ENCODE measurements at regions not wholly inside any gene's neighbourhood (a gene's known extent, or its start where the extent isn't known, plus 50 kb on each side); places are given as distances from the start of the nearest gene placed in this dataset.

DNA sequence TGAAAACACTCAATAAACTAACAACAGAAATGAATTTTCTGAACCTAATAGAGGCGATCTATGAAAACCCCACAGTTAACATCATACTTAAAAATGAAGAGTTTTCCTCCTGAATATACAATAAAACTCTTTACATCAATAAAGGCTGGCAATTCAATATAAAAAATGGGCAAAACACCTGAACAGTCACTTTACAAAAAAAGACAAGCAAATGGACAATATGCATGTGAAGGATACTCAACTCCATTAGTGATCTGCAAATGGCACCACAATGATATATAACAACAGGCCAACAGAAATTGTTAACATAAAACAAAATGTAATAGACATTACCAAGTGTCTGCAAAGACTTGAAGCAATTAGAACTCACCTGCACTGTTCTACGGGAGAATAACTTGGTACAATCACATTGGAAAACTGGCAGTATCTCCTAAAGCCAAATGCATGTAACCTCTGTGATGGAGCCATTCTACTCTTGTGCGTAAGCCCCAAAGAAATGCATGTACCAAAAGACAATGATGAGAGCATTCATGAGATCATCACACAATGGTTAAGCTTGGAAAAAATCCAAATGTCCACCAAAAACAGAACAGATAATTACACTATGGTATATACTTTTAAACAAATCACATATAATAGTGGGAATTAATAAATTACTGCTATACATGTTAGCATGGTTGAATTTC is 433.4 kb upstream of the MAF start:
- DNase-seq, result no peak

DNA sequence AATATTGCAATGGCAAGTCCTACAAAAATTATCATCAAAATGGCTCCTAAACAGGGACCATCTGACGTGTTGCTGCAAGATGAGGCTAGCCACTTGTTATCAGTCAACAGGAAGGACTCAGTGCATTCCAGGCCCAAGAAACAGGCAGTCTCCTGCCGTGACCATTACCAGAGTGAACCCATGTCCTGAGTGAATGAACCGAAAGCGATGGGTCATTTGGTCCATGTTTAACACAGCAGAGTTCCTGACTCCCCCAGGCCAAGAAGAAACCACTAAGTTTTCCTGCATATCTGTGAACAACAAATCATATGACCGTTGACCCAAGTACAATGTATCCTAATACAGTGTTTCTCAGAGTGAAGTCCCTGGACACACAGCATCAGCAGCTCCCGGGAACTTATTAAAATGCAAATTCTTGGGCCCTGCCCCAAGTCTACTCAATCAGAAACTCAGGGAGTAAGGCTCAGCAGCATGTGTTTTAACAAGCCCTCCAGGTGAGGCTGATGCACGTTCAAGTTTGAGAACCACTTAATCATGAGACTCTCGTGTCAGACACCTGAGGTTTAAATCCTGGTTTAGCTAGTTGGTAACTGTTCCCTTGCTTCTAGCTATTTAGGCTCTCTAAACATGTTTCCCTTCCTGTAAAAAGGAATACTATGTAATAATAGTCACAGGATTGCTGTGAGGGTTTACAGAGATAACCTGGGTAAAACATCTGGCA is 429.4 kb upstream of the MAF start:
- DNase-seq, result no peak

DNA sequence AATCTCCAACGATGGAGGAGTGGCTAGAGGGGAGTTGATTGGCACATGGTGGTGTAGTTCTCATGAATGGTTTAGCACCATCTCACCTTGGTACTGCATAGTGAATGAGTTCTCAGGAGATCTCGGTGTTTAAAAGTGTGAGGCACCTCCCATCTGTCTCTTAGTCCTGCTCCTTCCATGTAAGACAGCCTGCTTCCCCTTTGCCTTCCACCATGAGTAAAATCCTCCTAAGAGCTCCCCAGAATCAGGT is 428.8 kb upstream of the MAF start:
- DNase-seq, result no peak

DNA sequence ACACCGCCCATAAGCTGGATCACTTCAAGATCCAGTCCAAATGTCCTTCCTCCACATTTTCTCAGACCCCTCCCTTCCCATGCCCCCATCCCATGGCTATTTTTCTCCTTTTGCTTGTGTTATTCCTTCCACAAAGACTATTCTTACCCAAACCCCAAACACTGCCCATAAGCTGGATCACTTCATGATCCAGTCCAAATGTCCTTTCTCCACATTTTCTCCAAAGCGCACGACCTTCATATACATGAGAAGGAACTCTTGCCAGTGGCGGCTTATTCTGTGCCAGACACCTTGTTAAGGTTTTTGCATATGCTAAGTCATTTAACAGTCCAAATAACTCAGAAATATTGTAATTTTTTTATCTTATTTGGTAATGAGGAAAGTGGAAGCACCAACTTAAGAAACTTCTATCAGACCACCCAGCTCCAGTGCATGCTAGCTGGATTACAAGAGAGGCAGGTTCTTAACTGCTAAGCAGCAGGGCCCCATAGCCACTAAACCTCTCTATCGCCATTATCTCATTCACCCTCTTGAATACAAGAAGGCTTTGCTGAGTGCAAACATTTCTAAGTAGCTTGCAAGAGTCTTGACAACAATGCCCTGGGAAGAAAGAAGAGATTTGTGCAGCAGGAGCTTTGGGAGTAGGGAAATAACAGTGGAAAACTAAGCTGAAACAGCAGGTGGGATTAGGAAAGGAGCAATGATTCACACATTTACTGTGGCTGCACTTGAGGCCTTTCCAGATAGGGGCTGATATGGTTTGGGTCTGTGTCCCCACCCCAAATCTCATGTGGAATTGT is 428.2 kb upstream of the MAF start:
- DNase-seq, result no peak

DNA sequence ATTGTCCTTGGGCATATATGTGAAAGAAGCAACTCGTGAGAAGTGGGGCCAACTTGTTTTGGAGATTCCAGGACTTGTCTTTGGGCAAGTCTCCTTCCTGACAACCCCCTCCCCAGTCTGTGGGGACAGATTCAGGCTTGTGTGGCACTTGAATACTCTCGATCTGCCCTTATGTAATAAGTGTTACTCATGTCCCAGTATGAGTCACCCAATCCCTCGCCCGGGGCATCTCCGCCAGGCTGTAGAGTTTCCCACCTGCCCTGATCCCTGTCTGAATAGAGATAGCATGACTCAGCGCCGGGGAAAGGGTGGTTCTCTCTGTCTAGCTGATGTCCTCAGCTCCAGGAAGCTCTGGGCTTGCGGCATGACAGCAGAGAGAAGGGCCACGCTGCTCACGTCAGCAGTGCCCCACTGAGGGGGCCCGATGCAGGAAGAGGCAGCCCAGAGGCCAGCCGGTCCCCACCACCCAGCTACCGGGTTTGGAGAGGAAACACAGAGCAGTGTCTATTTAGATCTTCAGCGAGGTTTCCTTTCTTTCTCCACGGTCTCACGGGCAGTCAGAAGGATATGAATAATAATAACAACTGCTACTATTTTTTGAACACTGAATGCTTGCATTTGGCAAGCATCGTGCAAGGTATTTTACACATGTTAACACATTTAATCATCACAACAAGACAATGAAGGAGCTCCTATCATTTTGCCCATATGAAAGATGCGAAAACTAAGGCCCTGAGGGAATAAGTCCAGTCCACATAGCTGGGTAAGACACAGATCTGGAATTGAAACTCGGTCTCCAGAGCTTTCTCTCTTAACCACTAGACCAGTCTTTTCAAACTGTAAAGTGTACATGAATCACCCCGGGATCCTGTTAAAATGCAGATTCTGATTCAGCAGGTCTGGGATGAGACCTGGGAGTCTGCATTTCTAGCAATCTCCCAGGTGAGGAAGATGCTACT is 426.7 kb upstream of the MAF start:
- DNase-seq, result peak; percentile 43

DNA sequence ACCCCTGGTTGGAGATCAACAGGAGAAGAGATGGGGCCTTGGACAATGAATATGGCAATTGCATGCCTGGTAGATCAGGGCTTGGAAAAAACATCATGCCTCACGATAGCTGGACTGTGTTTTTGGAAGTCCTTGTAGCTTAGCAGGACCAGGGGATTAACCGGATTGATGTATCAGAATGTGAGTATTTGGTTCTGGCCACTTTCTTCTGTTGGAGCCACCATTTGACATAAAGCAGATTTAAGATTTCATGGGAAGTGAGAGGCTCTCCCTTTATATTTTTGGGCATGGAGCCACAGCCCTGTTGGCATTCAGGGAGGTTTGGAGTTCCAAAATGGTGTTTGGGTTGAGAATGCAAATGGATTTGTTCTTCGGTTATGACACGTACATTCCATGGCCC is 424.7 kb upstream of the MAF start:
- DNase-seq, result no peak

DNA sequence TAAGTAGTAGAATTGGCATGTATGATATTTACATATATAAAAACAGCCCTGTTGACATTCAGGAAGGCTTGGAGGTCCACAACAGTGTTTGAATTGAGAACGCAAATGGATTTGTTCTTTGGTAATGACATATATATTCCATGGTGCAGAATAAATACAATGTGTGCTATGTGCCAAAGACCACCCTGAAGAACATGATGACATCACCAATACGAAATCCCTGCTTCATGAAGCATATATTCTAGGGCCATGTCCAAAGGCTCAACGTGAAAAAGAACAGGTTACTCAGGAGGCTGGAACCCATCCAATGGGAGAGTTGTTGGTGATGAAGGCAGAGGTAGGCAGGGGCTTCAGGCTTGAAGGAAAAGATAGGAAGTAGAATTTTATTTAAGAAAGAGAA is 423.9 kb upstream of the MAF start:
- no peak for DNase-seq

DNA sequence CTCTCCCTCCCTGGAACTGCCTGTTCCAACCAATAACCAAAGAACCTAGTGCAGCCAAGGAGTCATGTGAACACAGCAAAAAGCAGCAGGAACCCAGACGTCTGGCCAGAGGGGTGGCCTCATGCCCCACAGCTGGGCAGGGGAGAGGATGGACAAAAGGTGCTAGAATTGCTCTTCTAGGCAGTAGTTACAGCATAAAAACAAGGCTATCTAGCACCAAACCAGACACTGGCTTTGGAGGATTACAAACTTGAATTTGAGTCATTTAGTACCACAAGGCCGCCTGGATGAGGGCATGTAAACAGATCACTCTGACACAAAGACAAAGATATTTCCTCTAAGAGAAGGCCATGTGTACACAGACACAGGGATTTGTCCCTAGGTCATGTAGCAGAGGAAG is 423.3 kb upstream of the MAF start:
- no peak for DNase-seq

DNA sequence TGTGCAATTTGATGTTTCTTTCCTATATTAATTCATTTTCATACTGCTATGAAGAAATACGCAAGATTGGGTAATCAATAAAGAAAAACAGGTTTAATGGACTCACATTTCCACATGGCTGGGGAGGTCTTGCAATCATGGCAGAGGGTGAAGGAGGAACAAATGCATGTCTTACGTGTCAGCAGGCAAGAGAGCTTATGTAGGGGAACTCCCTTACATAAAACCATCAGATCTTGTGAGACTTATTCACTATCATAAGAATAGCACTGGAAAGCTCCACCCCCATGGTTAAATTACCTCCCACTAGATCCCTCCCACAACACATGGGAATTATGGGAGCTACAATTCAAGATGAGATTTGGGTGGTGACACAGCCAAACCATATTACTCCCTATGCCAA is 418.9 kb upstream of the MAF start:
- no peak for DNase-seq

DNA sequence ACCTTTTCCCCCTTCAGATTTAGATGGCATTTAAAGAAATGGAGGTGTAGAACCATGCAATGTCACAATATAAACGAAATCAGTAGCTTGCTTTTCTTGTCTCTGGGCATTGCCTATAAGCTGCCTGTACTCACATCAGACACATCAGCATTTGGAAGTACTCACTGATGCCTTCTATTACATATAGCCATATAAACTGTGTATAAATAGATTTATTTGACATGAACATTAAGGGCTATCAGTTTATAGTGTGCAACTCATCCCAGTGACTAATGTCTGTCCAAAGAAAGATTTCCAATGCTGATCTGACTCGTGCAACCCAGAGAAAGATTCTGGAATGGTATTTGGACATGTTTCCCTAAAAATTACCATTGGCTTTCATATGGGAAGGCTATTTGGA is 417.9 kb upstream of the MAF start:
- no peak for DNase-seq

DNA sequence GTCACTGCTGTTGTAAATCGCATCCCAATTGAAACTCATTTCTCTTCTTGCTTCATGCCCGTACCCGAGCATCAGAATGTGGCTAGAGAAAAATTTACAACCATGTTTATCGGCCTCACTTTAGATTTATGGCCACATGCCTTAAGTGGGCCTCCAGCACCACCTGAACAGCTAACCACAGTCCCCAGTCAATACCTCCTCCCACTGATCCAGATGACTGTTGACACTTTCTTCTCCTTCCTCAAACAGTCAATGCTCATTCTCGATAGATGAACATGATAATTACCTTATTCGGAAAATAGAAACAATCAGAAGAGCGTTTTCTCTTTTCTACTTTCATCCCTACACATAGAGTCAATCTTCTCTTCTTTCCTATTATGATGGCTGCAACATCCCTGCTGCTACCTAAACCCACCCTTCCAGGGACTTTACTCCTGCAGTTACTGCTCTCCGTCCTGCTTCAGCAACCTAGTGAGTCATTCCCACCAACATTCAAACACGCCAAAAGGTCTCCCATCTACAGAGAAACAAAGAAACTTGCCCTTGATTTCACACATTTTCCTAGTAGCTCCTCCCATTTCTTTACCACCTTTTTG is 416.3 kb upstream of the MAF start:
- no peak for DNase-seq

DNA sequence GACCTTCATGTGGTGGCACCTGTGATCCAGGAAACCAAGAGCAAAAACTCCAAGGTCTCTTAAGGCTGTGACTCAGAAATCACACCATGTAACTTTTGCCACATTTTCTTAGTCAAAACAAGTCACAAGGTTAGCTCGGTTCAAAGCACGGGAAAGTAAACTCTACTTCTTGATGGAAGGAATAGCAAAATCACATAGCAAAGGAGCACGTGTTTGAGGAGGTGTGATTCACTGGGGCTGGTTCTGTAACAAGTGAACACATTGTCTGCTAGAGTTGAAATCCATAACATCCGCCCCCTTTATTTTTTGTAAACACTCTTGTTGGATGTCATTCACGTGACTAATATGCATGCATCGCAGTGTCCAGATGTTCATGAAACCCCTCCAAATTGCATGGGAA is 415.0 kb upstream of the MAF start:
- no peak for DNase-seq

DNA sequence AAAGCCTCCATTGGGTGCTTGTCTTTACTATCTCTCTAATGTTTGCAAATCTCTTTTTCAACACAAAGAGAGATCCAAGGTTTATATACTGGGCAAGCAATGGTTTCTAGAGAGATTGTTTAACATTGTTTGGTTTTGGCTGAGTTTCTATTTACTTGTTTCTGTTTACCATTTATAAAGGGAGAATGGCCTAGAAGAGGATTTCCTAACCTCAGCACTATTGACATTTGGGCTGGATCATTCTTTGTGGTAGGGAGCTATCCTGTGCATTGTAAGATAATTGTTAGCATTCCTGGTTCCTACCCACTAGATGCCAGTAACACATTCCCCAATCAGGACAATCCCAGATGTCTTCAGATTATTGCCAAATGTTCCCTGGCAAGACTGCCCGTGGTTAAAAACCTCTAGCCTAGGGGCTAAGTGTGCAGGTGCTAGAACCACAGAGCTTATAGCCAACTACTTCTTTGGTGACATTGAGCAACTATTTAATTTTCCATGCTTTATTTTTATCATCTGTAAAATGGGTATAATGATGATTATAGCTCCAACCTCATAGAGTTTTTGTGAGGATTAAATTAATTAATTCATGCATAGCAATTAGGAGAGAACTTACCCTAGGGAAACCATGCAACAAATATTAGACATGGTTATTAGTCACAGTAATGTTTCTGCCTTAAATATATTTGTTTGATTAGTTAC is 413.9 kb upstream of the MAF start:
- no peak for DNase-seq

DNA sequence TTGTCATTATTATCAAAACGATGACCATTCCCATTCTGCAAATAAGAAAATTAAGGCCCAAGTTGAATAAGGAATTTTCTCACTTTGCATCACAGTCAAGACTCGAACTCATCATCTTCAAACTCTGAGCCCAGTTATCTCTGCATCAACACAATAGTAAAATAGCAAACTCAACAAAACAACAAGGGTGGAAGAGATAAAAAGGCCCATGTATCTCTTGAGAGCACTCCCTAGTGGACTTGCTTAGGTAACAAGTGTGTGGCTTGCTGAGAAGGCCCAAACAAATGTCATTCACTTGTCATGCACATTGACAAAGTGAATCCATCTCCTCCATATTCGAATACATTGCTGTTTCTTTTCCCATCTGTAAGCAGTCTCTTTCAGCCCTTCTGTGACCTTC is 412.0 kb upstream of the MAF start:
- no peak for DNase-seq

DNA sequence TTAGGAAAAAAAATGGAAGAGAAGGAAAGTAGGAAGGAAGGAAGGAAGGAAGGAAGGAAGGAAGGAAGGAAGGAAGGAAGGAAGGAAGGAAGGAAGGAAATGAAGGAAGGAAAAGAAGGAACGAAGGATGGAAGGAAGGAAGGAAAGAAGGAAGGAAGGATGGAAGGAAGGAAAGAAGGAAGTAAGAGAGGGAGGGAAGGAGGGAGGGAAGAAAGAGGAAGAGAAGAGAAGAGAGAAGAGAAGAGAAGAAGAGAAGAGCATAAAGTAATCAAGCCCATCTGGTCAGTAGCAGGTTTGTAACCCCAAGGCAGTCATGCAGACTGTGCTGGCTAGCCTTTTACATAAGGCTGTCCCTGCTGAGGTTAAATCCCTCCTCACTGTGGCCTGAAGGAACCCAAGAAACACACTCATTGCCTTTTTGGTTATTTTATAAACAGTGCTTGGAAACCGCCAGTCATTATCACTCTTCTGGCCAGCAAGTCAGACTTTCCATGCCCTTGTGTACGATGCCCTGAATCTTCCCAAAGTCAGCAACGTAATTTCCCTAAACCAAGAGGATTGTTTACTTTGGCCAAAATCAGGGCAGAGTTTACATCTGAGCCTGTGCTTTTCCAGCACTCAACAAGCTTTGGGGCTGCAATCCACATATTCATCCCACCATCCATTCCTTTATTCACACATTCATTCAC is 409.6 kb upstream of the MAF start:
- no peak for DNase-seq

DNA sequence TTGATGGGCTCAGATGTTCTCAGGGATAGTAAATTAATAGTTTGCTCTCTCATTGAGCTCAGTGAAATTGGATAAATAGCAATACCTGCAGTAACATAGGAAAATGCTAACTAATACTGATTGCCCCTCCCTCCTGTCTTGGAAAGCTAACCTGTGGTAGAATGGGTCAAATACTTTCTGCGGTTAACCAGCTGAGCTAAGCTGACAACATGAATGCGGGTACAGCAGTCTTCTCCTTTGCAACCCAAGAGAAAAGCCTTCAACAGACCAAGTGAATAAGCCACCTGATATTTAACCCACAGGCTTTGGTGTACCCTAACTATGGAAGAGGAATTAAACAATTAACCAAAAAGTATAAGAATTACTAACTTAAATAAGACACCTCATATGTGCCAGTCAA is 408.3 kb upstream of the MAF start:
- no peak for DNase-seq

DNA sequence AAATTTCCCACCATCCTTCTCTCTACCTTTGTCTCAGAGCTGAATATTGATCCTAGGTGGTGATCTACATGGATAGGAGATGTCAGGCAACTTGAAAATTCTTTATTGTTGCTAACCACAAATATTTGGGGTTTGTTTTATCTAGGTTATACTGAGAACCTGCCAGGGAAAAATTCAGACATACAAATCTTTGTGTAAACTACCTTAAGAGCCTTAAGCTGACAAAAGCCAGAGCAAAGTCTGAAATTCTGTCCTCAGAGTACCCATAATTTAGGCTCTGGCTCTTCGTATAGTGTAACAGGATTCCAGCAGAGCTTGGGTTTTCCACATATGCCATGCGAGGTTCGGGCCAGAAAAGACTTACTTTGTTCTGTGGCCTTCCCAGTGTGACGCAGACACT is 406.7 kb upstream of the MAF start:
- DNase-seq, result no peak

DNA sequence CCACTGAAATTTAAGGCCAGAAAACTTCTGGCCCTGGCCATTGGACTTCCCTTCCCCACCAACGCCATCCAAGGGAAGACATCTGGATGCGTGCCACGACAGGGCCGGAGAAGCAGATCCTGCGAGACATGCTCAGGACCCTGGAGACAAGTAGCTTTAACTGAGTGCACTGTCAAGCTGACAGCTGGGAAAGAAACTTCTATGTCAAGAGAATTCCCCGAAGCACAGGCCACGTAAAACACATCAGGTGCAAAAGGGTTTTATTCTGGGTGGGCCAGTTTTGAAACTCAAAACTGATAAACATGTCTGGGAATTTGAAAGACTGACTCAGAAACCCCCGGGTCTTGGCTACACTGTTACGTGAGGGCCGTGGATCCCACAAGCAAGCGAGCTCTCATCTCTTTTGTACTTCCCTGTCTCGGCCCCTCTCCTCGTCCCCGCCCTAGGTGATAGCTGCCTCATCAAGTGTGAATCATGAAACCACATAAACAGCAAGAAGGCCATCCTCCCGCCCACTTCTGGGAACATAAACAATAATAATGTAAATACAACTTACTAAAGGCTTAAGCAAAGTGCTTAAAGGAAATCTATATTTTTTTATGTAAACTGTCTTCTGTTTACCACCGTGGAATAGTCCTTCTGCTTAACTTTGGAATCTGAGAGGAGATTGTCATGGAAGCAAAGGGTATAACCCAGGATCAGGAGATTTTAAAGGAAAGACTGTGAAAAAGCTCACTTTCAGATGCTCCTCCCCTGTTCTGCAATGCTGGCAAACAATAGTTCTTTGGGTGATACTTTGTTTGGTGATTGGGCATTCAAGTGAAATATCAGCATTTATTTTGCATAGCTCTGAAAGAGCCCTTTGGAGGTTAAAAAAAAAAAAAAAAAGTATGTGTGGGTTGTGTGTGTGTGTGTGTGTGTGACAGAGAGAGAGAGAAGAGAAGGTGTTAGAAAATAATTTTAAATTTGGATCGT is 406.0 kb upstream of the MAF start:
- no peak for DNase-seq

DNA sequence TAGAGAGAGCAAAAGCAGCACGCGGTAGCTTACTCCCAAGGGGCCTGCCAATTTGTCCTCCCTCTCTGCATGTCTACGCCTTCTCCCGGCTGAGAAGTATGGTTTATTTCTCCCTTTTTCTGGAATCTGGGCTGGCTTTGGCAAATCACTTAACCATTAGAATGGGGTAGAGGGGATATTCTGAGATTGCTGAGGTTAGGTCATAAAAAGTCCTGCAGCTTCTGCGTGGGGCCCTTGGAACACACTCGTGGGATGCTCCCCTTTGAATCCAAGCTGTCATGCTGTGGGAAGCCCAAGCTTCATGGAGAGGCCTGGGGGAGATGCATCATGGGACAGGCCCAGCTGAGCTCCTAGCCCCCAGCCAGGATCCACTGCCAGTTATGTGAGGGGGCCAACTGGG is 403.6 kb upstream of the MAF start:
- DNase-seq, result no peak

DNA sequence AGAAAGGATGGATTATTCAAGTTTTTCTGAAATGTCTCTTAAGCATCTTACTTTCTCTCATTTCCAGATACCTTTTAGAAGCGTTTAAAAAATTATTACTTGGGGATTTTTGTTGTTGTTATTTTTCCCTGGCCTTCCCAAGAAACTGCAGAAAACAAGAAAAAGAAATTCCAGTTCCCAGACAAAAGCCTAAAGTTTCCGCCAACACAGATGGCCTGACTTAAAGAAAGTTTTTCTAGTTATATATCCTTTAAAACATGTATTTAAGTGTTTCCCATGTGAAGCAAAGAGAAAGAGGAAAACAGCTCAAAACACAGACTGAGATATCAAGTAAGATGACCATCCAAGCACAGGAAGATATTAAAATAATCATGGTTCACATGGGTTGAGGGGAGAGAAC is 401.7 kb upstream of the MAF start:
- no peak for DNase-seq
